ENCODE measurements at regions not wholly inside any gene's neighbourhood (a gene's known extent, or its start where the extent isn't known, plus 50 kb on each side); places are given as distances from the start of the nearest gene placed in this dataset.
A peak's percentile ranks its signal among the peaks of the same experiment; 100 is the strongest.
"Not testable (repeated sequence)": the region's sequence is repeated elsewhere in the genome, so short reads cannot be mapped to it uniquely, and the experiment has no call there.

DNA sequence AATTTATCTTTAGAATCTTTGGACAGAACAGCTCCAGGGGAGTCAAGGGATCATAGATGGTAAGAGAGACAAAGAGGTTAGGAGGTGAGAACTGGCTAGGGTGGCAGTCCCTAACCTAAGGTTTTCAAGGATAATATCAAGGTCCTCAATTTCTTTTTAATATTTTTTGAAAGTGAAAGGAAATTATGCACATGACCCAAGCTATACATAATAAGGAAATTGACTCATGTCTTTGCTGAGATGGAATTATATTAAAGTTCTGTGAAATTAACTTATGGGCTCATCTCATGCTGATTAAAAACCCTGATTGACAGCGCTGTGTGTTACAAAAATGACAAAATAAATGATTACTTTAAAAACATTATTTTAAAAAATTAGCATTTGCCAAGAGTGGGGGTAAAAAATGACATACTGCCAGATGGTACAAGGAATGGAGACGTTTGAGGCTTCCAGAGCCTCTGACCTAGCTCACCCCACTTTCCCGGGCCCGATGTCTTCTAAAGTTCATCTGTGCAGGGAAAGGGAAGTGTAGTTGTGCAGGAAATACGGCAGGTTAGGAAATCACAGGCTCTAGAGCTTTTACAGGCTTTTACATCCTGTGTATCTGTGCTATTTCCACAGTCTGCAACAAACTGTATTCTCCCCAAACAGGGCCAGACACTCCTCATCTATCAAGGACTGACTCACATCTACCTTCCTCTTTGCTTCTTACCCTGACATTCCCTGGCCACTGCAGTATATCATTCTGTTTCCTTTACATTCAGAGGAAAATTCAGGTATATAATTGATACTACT is 185.6 kb upstream of the PRSS58 start:
- DNase-seq (ENCODE audit: low read depth): peak; percentile 58

DNA sequence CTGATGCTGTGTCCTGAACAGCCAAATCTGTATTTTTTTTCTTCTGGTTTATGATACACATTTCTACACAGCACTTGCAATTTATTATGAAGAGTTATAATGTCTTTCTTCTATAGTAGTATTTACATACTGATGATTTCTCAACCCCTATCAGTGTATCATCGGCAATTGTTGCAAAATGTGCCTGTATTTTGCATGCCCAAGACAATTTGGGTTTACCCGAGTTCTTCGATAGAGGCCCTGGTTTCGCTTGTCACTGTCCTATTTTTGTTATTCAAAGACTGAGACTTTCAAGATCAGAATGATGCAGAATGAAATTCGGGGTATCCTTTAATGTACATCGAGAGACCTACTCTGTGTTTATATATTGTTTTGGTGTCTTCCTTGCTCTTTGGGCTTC is 184.5 kb upstream of the PRSS58 start:
- no peak for DNase-seq (ENCODE audit: low read depth)

- no peak for DNase-seq (ENCODE audit: low read depth)
These were observed 183.1 kb upstream of the PRSS58 start for GRCh38 chr7:142440906-142441411.

GRCh38 chr7:142440219-142440905 is 182.5 kb upstream of the PRSS58 start:
- DNase-seq (ENCODE audit: low read depth): peak; percentile 89

- DNase-seq (ENCODE audit: low read depth): no peak
These were observed 181.9 kb upstream of the PRSS58 start for GRCh38 chr7:142439739-142440138.

GRCh38 chr7:142438923-142439515 is 181.2 kb upstream of the PRSS58 start:
- DNase-seq (ENCODE audit: low read depth): no peak

DNA sequence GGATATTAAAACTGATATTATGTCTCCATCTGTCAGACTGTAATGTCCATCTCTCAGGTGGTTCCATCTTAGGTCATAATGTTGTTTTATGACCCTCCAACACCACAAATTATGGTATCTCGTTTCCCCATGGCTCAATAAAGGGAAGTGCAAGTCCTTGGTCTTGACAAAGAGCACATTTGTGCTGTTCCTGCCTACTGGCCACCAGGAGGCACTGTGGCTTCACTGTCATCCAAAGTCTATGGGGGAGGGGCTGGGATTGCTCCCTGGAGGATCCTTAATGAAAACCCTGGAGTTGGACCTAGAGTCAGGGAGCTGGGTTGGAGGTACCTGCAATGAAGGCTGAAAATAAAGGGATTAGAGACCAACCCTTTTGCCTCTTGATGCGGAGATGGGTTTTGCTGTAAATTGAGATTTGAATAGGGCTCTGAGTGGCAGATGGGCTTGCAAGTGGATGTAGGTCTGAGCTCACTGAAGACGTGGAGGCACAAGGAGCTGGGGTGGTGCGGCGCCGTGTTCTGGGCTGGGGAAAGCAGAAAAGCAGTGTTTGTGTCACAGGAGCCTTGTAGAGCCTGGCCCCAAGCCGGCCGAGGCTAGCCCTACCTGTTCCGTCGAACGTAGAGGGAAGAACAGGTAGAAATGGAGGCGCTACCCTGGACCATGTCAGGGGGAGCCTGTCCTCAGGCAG is 180.5 kb upstream of the PRSS58 start:
- peak; percentile 46 for DNase-seq (ENCODE audit: low read depth)

- no peak for DNase-seq (ENCODE audit: low read depth)
These were observed 179.9 kb upstream of the PRSS58 start for GRCh38 chr7:142437741-142438140.

DNA sequence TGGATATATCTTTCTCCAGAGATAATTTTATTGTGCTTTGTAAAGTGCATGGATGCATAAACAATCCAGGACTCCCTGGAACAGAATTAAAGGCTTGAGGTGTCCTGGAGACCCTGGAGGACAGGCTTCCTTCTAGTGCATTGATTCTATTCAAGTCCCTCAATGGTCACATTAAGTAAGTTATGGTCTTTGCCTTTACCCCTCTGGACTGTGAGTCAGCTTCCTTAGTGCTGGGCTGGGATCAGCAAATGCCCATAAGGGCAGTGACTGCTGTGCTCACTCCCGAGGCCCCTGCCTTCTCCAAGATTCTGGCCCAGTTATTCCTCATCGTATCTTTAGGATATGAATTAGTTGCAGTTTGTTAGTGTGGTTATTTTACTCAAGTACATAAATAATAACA is 178.7 kb upstream of the PRSS58 start:
- peak; percentile 31 for DNase-seq (ENCODE audit: low read depth)

- DNase-seq (ENCODE audit: low read depth): not testable (repeated sequence)
These were observed 177.7 kb upstream of the PRSS58 start for GRCh38 chr7:142435606-142436005.

DNA sequence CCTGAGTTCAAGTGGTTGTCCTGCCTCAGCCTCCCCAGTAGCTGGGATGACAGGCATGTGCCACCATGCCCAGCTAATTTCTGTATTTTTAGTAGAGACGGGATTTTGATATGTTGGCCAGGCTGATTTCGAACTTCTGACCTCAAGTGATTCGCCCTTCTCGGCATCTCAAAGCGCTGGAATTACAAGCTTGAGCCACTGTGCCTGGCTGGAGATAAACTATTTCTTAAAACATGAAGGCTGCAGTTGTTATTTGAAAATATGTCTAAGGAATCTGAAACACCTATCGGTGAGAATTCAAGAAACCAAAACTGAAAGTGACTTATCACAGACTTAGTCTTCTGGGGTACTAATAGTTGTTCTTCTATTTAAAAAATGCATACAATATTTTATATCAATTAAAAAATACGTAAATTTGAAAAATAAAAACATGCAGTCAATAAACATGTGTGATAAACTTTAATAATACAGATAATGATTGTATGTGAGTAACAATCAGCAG is 176.9 kb upstream of the PRSS58 start:
- no peak for DNase-seq (ENCODE audit: low read depth)

- not testable (repeated sequence) for DNase-seq (ENCODE audit: low read depth)
These were observed 176.3 kb upstream of the PRSS58 start for GRCh38 chr7:142434133-142434532.

DNA sequence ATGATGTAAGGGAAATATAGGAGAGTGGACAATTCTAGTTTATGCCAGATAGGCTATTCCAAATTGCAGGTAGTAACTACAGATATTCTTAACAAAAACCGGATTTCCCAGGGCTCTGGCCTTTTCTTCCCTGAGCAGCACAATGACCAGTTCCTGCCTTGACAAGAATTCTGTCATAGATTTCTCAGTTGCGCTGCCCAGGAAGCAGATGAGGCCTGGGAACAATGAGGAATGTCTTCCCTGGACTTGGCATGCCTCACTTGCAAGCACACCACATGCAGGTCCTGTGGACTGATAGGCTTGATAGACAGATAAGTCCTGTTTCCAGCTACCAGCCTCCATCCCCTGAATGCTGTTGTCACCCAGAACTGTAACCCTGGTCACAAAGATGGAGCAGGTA is 174.5 kb upstream of the PRSS58 start:
- DNase-seq (ENCODE audit: low read depth): no peak

DNA sequence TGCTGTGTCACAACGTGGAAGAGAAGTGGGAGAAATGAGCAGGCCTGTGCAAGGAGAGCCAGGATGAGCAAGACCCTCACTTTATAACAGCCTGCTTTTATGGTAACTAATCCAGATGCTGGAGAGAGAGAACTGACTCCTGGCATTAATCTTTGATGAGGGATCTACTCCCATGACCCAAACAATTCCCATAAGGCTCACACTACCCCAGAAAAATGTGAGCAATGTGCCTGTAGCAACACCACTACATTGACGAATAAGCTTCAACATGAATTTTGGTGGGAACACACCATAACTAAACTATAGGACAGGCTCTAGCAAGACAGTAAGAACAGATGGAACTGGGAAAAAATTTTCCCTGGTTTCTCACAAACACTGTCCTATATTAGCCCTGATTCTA is 173.6 kb upstream of the PRSS58 start:
- no peak for DNase-seq (ENCODE audit: low read depth)

- DNase-seq (ENCODE audit: low read depth): no peak
These were observed 170.2 kb upstream of the PRSS58 start for GRCh38 chr7:142428094-142428493.

DNA sequence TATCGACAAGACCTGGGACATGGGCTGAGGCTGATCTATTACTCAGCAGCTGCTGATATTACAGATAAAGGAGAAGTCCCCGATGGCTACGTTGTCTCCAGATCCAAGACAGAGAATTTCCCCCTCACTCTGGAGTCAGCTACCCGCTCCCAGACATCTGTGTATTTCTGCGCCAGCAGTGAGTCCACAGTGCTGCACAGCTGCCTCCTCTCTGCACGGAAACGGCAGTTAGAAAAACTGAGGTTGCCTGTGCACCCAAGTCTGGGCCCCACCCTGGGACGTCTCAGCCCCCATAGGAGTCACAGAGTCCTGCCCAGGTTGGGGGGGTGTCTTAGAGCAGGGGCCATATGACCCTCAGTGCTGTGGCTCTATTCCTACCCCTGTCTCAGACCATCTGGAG is 167.4 kb upstream of the PRSS58 start:
- no peak for DNase-seq (ENCODE audit: low read depth)

GRCh38 chr7:142422621-142423020 is 164.8 kb upstream of the PRSS58 start:
- DNase-seq (ENCODE audit: low read depth): no peak

- DNase-seq (ENCODE audit: low read depth): peak; percentile 58
These were observed 162.9 kb upstream of the PRSS58 start for GRCh38 chr7:142420554-142421362.

- DNase-seq (ENCODE audit: low read depth): no peak
These were observed 160.5 kb upstream of the PRSS58 start for GRCh38 chr7:142418326-142418725.

GRCh38 chr7:142414915-142415314 is 157.1 kb upstream of the PRSS58 start:
- no peak for DNase-seq (ENCODE audit: low read depth)

- no peak for DNase-seq (ENCODE audit: low read depth)
These were observed 156.3 kb upstream of the PRSS58 start for GRCh38 chr7:142414135-142414534.

Data from HT1080 (cell line).